ENCODE measurements at regions not wholly inside any gene's neighbourhood (a gene's known extent, or its start where the extent isn't known, plus 50 kb on each side); places are given as distances from the start of the nearest gene placed in this dataset.

DNA sequence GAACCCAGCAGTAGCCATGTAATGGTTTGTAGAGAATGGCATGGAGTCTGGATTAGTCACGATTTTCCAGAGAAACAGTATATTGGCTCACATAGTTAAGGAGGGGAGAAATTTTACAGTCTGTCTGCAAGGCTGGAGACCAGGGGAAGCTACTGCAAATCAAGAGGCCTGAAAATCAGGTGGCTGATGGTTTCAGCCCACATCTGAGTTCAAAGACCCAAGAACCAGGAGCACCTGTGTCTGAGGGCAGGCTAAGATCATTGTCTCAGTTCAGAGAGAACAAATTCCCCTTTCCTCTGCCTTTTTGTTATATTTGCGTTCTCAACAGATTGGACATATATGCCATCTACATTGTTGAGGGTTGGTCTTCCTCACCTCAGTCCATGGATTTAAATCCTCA, 207.5 kb upstream of the IRX2 start:
- no peak overlapping the region for H3K27ac ChIP-seq (ENCODE audit: low read depth, low read length)
- H3K9me3 ChIP-seq (ENCODE audit: control insufficient read depth, insufficient read depth, low read depth, low read length), result peaks cover 14% of the 10 kb centered on the region
- H3K27me3 ChIP-seq (ENCODE audit: control insufficient read depth, insufficient read depth, low read length), result no peaks in the 10 kb centered on the region

GRCh38 chr5:2948875-2949274, 197.4 kb upstream of the IRX2 start:
- no peak overlapping the region for H3K9ac ChIP-seq (ENCODE audit: low read length)

More for the DNA sequence above, 207.5 kb upstream of the IRX2 start:
- Histone ChIP-seq H3K4me3 (ENCODE audit: low read depth, low read length) (no peak overlapping the region), H3K9ac (ENCODE audit: low read length) (no peak overlapping the region), H3K4me1 (ENCODE audit: control insufficient read depth, insufficient read depth, low read length) (no peaks in the 10 kb centered on the region), H3K36me3 (ENCODE audit: control insufficient read depth, insufficient read depth, low read length) (no peaks in the 10 kb centered on the region)

DNA sequence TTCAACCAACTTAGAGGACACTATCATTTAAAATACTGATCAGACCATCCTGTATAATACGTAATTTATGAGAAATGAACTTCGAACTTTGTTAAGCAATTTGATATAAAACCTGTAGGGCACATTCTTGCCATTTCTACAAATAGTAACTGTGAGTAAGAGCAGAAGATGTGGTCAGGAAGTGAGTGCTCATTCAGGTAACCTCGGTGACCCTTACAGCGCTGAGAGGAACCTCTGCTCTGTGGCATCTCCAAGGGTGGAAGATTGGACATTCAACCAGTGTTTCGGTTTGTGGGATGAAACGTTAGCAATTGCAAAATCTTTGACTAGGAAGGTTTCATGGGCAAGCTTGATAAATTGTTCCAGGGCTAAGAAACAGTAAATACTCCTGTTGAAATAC, 194.8 kb upstream of the IRX2 start:
- H3K9ac ChIP-seq (ENCODE audit: low read length), result no peak overlapping the region
- H3K4me1 ChIP-seq (ENCODE audit: control insufficient read depth, insufficient read depth, low read length), result no peaks in the 10 kb centered on the region
- H3K27me3 ChIP-seq (ENCODE audit: control insufficient read depth, insufficient read depth, low read length), result no peaks in the 10 kb centered on the region
- H3K36me3 ChIP-seq (ENCODE audit: control insufficient read depth, insufficient read depth, low read length), result no peaks in the 10 kb centered on the region
- no peaks in the 10 kb centered on the region for H3K9me3 ChIP-seq (ENCODE audit: control insufficient read depth, insufficient read depth, low read depth, low read length)
- no peak overlapping the region for H3K4me3 ChIP-seq (ENCODE audit: low read depth, low read length)
- no peak overlapping the region for H3K27ac ChIP-seq (ENCODE audit: low read depth, low read length)

More at GRCh38 chr5:2948875-2949274, 197.4 kb upstream of the IRX2 start:
- Histone ChIP-seq H3K27me3 (ENCODE audit: control insufficient read depth, insufficient read depth, low read length) (no peaks in the 10 kb centered on the region), H3K4me1 (ENCODE audit: control insufficient read depth, insufficient read depth, low read length) (no peaks in the 10 kb centered on the region), H3K27ac (ENCODE audit: low read depth, low read length) (no peak overlapping the region), H3K4me3 (ENCODE audit: low read depth, low read length) (no peak overlapping the region), H3K36me3 (ENCODE audit: control insufficient read depth, insufficient read depth, low read length) (no peaks in the 10 kb centered on the region), H3K9me3 (ENCODE audit: control insufficient read depth, insufficient read depth, low read depth, low read length) (no peaks in the 10 kb centered on the region)

DNA sequence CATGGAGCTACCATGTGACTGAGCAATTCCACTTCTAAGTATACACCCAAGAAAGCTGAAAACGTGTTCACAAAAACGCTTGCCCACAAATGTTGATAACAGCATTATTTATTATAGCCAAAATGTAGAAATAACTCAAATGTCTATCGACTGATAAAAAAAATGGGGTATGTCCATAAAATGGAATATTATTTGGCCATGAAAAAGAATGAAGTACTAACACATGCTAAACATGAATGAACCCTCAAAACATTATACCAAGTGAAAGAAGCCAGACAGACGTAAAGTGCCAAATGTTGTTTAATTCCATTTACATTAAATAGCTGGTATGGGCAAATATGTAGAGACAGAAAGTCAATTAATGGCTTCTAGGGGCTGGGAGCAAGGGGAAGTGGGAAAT, 184.9 kb upstream of the IRX2 start:
- H3K9me3 ChIP-seq (ENCODE audit: control insufficient read depth, insufficient read depth, low read depth, low read length), result peaks cover 9% of the 10 kb centered on the region; the same call in 1 of the 2 replicates
- no peak overlapping the region for H3K27ac ChIP-seq (ENCODE audit: low read depth, low read length)
- no peak overlapping the region for H3K9ac ChIP-seq (ENCODE audit: low read length)

GRCh38 chr5:2929779-2930178, 178.3 kb upstream of the IRX2 start:
- Histone ChIP-seq H3K9ac (ENCODE audit: low read length) (no peak overlapping the region), H3K36me3 (ENCODE audit: control insufficient read depth, insufficient read depth, low read length) (no peaks in the 10 kb centered on the region), H3K27ac (ENCODE audit: low read depth, low read length) (no peak overlapping the region), H3K9me3 (ENCODE audit: control insufficient read depth, insufficient read depth, low read depth, low read length) (no peaks in the 10 kb centered on the region), H3K27me3 (ENCODE audit: control insufficient read depth, insufficient read depth, low read length) (no peaks in the 10 kb centered on the region), H3K4me1 (ENCODE audit: control insufficient read depth, insufficient read depth, low read length) (peaks cover 4% of the 10 kb centered on the region), H3K4me3 (ENCODE audit: low read depth, low read length) (no peak overlapping the region)

More for the DNA sequence above, 184.9 kb upstream of the IRX2 start:
- Histone ChIP-seq H3K4me3 (ENCODE audit: low read depth, low read length) (no peak overlapping the region), H3K27me3 (ENCODE audit: control insufficient read depth, insufficient read depth, low read length) (no peaks in the 10 kb centered on the region), H3K4me1 (ENCODE audit: control insufficient read depth, insufficient read depth, low read length) (no peaks in the 10 kb centered on the region), H3K36me3 (ENCODE audit: control insufficient read depth, insufficient read depth, low read length) (no peaks in the 10 kb centered on the region)

GRCh38 chr5:2921651-2922050, 170.2 kb upstream of the IRX2 start:
- no peak overlapping the region for H3K4me3 ChIP-seq (ENCODE audit: low read depth, low read length)
- H3K27me3 ChIP-seq (ENCODE audit: control insufficient read depth, insufficient read depth, low read length), result peaks cover 33% of the 10 kb centered on the region
- H3K9ac ChIP-seq (ENCODE audit: low read length), result no peak overlapping the region
- peaks cover 30% of the 10 kb centered on the region for H3K9me3 ChIP-seq (ENCODE audit: control insufficient read depth, insufficient read depth, low read depth, low read length)
- H3K36me3 ChIP-seq (ENCODE audit: control insufficient read depth, insufficient read depth, low read length), result no peaks in the 10 kb centered on the region
- peaks cover 3% of the 10 kb centered on the region; the same call in 1 of the 2 replicates for H3K4me1 ChIP-seq (ENCODE audit: control insufficient read depth, insufficient read depth, low read length)
- no peak overlapping the region for H3K27ac ChIP-seq (ENCODE audit: low read depth, low read length)

GRCh38 chr5:2921176-2921575, 169.7 kb upstream of the IRX2 start:
- Histone ChIP-seq H3K9me3 (ENCODE audit: control insufficient read depth, insufficient read depth, low read depth, low read length) (peaks cover 30% of the 10 kb centered on the region), H3K9ac (ENCODE audit: low read length) (no peak overlapping the region), H3K36me3 (ENCODE audit: control insufficient read depth, insufficient read depth, low read length) (no peaks in the 10 kb centered on the region), H3K27ac (ENCODE audit: low read depth, low read length) (no peak overlapping the region), H3K4me1 (ENCODE audit: control insufficient read depth, insufficient read depth, low read length) (peaks cover 3% of the 10 kb centered on the region; the same call in 1 of the 2 replicates), H3K27me3 (ENCODE audit: control insufficient read depth, insufficient read depth, low read length) (peaks cover 37% of the 10 kb centered on the region), H3K4me3 (ENCODE audit: low read depth, low read length) (no peak overlapping the region)

GRCh38 chr5:2920312-2920711, 168.8 kb upstream of the IRX2 start:
- H3K4me3 ChIP-seq (ENCODE audit: low read depth, low read length), result no peak overlapping the region

GRCh38 chr5:2919310-2920018, 168.0 kb upstream of the IRX2 start:
- H3K4me1 ChIP-seq (ENCODE audit: control insufficient read depth, insufficient read depth, low read length), result peaks cover 12% of the 10 kb centered on the region
- no peak overlapping the region for H3K4me3 ChIP-seq (ENCODE audit: low read depth, low read length)
- no peaks in the 10 kb centered on the region for H3K36me3 ChIP-seq (ENCODE audit: control insufficient read depth, insufficient read depth, low read length)
- peaks cover 48% of the 10 kb centered on the region for H3K27me3 ChIP-seq (ENCODE audit: control insufficient read depth, insufficient read depth, low read length)
- no peak overlapping the region for H3K9ac ChIP-seq (ENCODE audit: low read length)
- H3K9me3 ChIP-seq (ENCODE audit: control insufficient read depth, insufficient read depth, low read depth, low read length), result peaks cover 30% of the 10 kb centered on the region
- H3K27ac ChIP-seq (ENCODE audit: low read depth, low read length), result no peak overlapping the region

More at GRCh38 chr5:2920312-2920711, 168.8 kb upstream of the IRX2 start:
- peaks cover 30% of the 10 kb centered on the region for H3K9me3 ChIP-seq (ENCODE audit: control insufficient read depth, insufficient read depth, low read depth, low read length)
- no peak overlapping the region for H3K27ac ChIP-seq (ENCODE audit: low read depth, low read length)
- H3K36me3 ChIP-seq (ENCODE audit: control insufficient read depth, insufficient read depth, low read length), result no peaks in the 10 kb centered on the region
- peaks cover 41% of the 10 kb centered on the region for H3K27me3 ChIP-seq (ENCODE audit: control insufficient read depth, insufficient read depth, low read length)
- no peak overlapping the region for H3K9ac ChIP-seq (ENCODE audit: low read length)
- H3K4me1 ChIP-seq (ENCODE audit: control insufficient read depth, insufficient read depth, low read length), result peaks cover 8% of the 10 kb centered on the region; the same call in 1 of the 2 replicates

DNA sequence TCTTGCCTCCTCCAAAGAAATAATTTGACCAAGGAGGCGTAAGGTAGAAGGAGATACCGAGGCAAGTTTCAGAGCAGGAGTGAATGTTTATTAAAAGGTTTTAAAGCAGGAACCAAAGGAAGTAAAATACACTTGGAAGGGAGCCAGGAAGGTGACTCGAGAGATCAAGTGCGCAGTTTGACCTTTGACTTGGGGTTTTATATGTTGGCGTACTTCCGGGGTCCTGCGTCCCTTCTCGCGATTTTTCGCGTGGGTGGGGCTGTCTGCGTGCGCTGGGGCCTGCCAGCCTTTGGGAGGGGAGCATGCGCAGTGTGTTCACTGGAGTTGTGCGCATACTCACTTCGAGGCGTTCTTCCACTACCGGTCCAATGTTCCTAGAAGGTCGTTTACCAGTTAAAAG, 166.0 kb upstream of the IRX2 start:
- H3K27ac ChIP-seq (ENCODE audit: low read depth, low read length), result no peak overlapping the region
- peaks cover 66% of the 10 kb centered on the region for H3K27me3 ChIP-seq (ENCODE audit: control insufficient read depth, insufficient read depth, low read length)
- peaks cover 22% of the 10 kb centered on the region for H3K4me1 ChIP-seq (ENCODE audit: control insufficient read depth, insufficient read depth, low read length)
- H3K9ac ChIP-seq (ENCODE audit: low read length), result no peak overlapping the region
- H3K36me3 ChIP-seq (ENCODE audit: control insufficient read depth, insufficient read depth, low read length), result no peaks in the 10 kb centered on the region
- H3K9me3 ChIP-seq (ENCODE audit: control insufficient read depth, insufficient read depth, low read depth, low read length), result peaks cover 25% of the 10 kb centered on the region
- no peak overlapping the region for H3K4me3 ChIP-seq (ENCODE audit: low read depth, low read length)

GRCh38 chr5:2917093-2917492, 165.6 kb upstream of the IRX2 start:
- no peak overlapping the region for H3K9ac ChIP-seq (ENCODE audit: low read length)
- H3K9me3 ChIP-seq (ENCODE audit: control insufficient read depth, insufficient read depth, low read depth, low read length), result peaks cover 22% of the 10 kb centered on the region

More at GRCh38 chr5:2917093-2917492, 165.6 kb upstream of the IRX2 start:
- no peak overlapping the region for H3K27ac ChIP-seq (ENCODE audit: low read depth, low read length)
- H3K4me3 ChIP-seq (ENCODE audit: low read depth, low read length), result no peak overlapping the region
- peaks cover 70% of the 10 kb centered on the region for H3K27me3 ChIP-seq (ENCODE audit: control insufficient read depth, insufficient read depth, low read length)
- peaks cover 22% of the 10 kb centered on the region for H3K4me1 ChIP-seq (ENCODE audit: control insufficient read depth, insufficient read depth, low read length)
- no peaks in the 10 kb centered on the region for H3K36me3 ChIP-seq (ENCODE audit: control insufficient read depth, insufficient read depth, low read length)
